Adrenal gland (tissue), 9 donors: ENCODE measurements at regions not wholly inside any gene's neighbourhood (a gene's known extent, or its start where the extent isn't known, plus 50 kb on each side); places are given as distances from the start of the nearest gene placed in this dataset.

Source experiments
- DNase-seq, 7 donors: peaks; one replicate each; pipeline ENCODE4 v3.0.0-alpha.2; 2019 to 2020
- H3K27ac ChIP-seq, 5 donors: fragments of 200-600 bp; sonication (generic) in 4 of 5; 1 replicate in 3 of 5; 2 replicates in 2 of 5; pipeline versions ENCODE4 v1.5.1 to v1.8.0; 2016 to 2020; ENCODE audit warnings: mild to moderate bottlenecking in 1 of 5
- H3K27me3 ChIP-seq: fragments of 200-600 bp; 2 replicates; pipeline ENCODE4 v1.8.0; 2021
- H3K36me3 ChIP-seq, 2 donors: fragments of 200-600 bp; replicated peaks in 1 of 2; 1 replicate in 1 of 2; 2 replicates in 1 of 2; pipeline versions ENCODE4 v1.5.1 to v1.8.0; 2018 to 2022
- H3K4me1 ChIP-seq, 2 donors: fragments of 200-600 bp; replicated peaks in 1 of 2; 1 replicate in 1 of 2; 2 replicates in 1 of 2; pipeline versions ENCODE4 v1.5.1 to v1.8.0; 2018 to 2021
- H3K4me3 ChIP-seq, 4 donors: fragments of 200-600 bp; sonication (generic) in 3 of 4; one replicate each; pipeline ENCODE4 v1.5.1; 2016 to 2018
- H3K9me3 ChIP-seq, 3 donors: fragments of 200-600 bp; sonication (generic) in 1 of 3; replicated peaks in 1 of 3; 1 replicate in 2 of 3; 2 replicates in 1 of 3; pipeline versions ENCODE4 v1.5.1 to v1.8.0; 2016 to 2021
- POLR2A ChIP-seq, 2 donors: fragments of 450-650 bp; IDR thresholded peaks; one replicate each; pipeline ENCODE4 v1.6.1; 2017; ENCODE audit warnings: antibody characterized with exemption in 2 of 2, mild to moderate bottlenecking in 2 of 2, moderate library complexity in 1 of 2
- WGBS, 4 donors: extraction: QIAGEN DNeasy Blood & Tissue Kit in 2 of 4; methylation state at CpG; one replicate each; pipeline versions ENCODE4 v1.1.5 to v1.1.7; 2013 to 2017; 5-methylcytosine and 5-hydroxymethylcytosine counted together
- intact Hi-C, 2 donors: fragments of 100-400 bp; cut with DNase I; formaldehyde crosslinking; loops; one replicate each; pipeline versions ENCODE4 v1.14.1 to v1.15.0; 2022 to 2023
- TF ChIP-seq, protein P1 (sequence below), 6 experiments: fragments of 450-650 bp in 4 of 6; fragments of 200-600 bp in 2 of 6; sonication (generic) in 1 of 6; IDR thresholded peaks; 1 replicate in 5 of 6; 2 replicates in 1 of 6; pipeline versions ENCODE4 v1.5.1 to v1.8.0; 2016 to 2021; ENCODE audit warnings: antibody characterized with exemption in 6 of 6, mild to moderate bottlenecking in 2 of 6, moderate library complexity in 1 of 6
- donor health status: healthy with polysubstance abuse.
- donor health status: Bipolar disorder and iron deficiency.
- donor health status: DM: yes; HTN: yes; CAD: no.
- donor health status: DM: no; HTN: no; CAD: no.
- donor health status: DM: no; HTN: no; CAD: no.

DNA sequence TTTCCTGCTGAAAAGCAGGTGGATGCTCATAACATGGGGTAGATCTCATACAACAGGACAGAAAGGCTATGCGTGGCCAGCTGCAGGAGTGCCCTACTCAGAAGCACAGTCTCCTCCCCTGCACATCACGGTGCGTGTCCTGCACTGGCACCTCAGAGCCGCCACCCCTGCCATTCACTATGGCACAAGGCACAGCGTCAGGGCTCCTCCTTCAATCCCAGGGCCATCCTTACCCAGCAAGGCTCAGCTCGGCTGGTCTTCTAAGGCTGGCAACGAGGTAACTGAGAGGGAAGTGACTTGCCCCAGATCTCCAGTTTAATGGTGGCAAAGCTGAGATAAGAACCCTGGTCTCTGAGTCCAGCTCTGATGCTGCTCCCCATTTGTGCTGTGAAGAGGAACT, 97.1 kb downstream of the CPN2 start:
- H3K4me1 ChIP-seq = peaks cover 0 to 21% of the 10 kb centered on the region in 2 donors
- H3K27ac ChIP-seq = no peak overlapping the region
- no peaks in the 10 kb centered on the region for H3K9me3 ChIP-seq
- WGBS, 4 donors = 90 to 100% (median 92%) methylated on average over 2 to 7 of the region's 7 CpGs
- DNase-seq = no peak
- no peak for TF ChIP-seq POLR2A (IDR thresholded peaks at IDR 0.05)
- TF ChIP-seq, protein P1, sequence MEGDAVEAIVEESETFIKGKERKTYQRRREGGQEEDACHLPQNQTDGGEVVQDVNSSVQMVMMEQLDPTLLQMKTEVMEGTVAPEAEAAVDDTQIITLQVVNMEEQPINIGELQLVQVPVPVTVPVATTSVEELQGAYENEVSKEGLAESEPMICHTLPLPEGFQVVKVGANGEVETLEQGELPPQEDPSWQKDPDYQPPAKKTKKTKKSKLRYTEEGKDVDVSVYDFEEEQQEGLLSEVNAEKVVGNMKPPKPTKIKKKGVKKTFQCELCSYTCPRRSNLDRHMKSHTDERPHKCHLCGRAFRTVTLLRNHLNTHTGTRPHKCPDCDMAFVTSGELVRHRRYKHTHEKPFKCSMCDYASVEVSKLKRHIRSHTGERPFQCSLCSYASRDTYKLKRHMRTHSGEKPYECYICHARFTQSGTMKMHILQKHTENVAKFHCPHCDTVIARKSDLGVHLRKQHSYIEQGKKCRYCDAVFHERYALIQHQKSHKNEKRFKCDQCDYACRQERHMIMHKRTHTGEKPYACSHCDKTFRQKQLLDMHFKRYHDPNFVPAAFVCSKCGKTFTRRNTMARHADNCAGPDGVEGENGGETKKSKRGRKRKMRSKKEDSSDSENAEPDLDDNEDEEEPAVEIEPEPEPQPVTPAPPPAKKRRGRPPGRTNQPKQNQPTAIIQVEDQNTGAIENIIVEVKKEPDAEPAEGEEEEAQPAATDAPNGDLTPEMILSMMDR (IDR thresholded peaks at IDR 0.05) = no peak
- intact Hi-C loops = no loop called here
- no peaks in the 10 kb centered on the region for H3K36me3 ChIP-seq
- H3K27me3 ChIP-seq = no peaks in the 10 kb centered on the region
- no peak overlapping the region for H3K4me3 ChIP-seq

DNA sequence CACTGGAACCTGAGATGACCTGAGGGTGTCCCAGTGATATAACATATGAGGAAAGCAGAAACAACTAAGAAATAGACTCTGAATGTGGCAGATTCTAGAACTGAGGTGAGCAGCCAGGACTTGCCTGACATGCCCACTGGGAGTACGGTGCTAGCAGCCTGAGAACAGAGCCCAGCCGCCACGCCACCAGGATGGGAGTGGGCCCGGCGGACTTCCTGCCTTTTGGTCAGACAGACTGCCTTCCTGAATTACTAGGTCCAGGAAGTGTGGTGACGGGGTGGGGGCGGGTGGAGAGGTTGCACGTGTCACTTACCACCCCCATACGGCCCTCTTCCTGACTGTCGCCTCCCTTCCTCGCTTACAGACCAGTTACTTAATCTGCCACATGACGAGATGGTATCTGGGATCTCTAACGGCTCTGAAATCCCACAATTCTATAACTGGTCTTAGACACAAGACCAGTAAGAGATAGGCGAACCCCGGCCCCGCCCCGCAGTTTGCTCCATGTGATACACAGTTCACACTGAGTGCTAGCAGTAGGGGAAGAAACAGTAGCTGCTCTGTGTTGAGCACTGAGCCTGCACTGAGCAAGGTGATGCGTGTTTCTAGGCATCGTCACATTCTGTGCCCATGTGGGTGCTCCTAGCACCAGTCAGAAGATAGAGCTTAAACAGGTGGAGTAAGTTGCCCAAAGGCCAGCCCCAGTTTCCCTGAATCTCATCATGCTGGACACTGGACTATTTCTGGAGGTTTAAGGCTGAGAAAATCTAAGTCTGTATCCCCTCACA, 95.7 kb downstream of the CPN2 start:
- H3K36me3 ChIP-seq = no peaks in the 10 kb centered on the region
- H3K4me1 ChIP-seq = peaks cover 0 to 18% of the 10 kb centered on the region in 2 donors
- TF ChIP-seq POLR2A (IDR thresholded peaks at IDR 0.05) = no peak
- TF ChIP-seq, protein P1 (IDR thresholded peaks at IDR 0.05) = peak in 2 of 6 experiments; percentile 30 to 32
- no peak overlapping the region for H3K4me3 ChIP-seq
- intact Hi-C loops = no loop called here
- 45 to 65% (median 58%) methylated on average over 13 to 19 of the region's 19 CpGs for WGBS, 4 donors
- H3K9me3 ChIP-seq = no peaks in the 10 kb centered on the region
- peak overlapping the region in 3 of 5 donors; percentile 20 to 67 (median 38) for H3K27ac ChIP-seq
- no peaks in the 10 kb centered on the region for H3K27me3 ChIP-seq
- peak; percentile 56 to 91 (median 72) for DNase-seq

DNA sequence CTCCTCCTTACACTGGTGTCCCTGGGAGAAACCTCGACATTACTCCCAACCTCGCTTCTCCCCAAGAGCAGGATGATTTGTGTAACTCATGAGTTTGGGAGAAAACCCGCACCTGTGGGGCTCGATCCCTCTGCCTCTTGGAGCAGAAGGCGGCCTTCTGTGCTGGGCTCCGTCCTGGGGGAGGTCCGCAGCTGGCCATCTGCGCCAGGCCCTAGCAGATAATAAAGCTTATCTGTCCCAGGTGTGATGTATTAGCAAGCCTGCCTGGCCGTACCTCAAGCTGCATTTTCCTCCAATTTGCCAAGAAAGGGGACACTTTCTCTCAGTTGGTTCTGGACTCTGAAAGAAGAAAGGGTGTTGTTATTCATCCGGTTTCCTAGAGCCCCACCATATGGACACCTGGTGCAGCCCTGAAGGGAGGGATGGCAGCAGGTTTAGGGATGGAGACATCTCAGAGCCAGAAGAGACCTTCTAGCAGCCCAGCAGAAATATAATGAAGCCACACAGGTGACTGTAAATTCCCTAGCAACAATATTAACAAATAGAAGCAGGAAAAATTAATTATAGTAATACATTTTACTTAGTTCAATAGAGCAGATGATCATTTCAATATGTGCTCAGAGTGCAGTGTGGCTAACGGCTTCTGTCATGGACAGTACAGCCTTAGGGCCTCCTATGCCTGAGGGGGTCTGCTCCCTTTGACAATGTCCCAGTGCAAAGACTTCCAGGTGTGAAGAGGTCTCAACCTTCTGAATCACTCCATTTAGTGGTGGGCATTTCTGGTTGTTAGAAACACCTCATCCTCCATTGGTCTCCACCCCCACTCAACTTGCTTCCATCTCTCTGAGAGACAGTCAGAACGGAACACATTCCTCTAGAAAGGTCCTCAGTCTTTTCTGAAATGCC, 94.8 kb downstream of the CPN2 start:
- H3K4me1 ChIP-seq = peaks cover 0 to 12% of the 10 kb centered on the region in 2 donors
- DNase-seq = peak in 1 of 7 donors; percentile 52
- H3K9me3 ChIP-seq = no peaks in the 10 kb centered on the region
- TF ChIP-seq, protein P1 (IDR thresholded peaks at IDR 0.05) = no peak
- intact Hi-C loops = no loop called here
- H3K27ac ChIP-seq = peak overlapping the region in 2 of 5 donors; percentile 20 to 67
- WGBS, 4 donors = 87 to 94% (median 92%) methylated on average over 12 of the region's 12 CpGs
- no peak overlapping the region for H3K4me3 ChIP-seq
- no peaks in the 10 kb centered on the region for H3K36me3 ChIP-seq
- H3K27me3 ChIP-seq = no peaks in the 10 kb centered on the region

DNA sequence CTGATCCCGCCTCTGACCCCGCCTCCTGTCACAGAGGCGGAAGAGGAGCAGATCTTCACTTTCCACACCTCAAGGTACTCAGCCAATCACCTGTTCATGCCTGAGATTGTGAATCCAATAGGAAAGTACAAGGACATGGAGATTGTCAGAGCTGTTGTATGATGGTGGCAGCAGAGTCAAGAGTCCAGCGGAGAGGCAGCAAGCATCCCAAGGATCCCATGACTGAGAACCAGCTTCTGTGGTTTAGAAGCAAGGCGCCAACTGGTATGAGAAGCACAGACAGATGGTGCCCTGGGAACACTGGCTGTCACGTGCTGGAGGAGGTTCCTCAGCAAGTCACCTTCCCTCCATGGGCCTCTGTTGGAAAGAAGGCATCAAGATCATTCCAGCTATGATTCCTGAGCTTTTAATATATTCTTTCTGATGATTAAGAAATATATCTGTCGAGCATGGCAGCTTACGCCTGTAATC, 93.9 kb downstream of the CPN2 start:
- H3K36me3 ChIP-seq = no peaks in the 10 kb centered on the region
- peak in 1 of 7 donors; percentile 42 for DNase-seq
- no peak overlapping the region for H3K27ac ChIP-seq
- TF ChIP-seq, protein P1 (IDR thresholded peaks at IDR 0.05) = no peak
- no peak for TF ChIP-seq POLR2A (IDR thresholded peaks at IDR 0.05)
- H3K9me3 ChIP-seq = no peaks in the 10 kb centered on the region
- H3K27me3 ChIP-seq = no peaks in the 10 kb centered on the region
- no peak overlapping the region for H3K4me3 ChIP-seq
- intact Hi-C loops = no loop called here
- H3K4me1 ChIP-seq = peaks cover 0 to 7% of the 10 kb centered on the region in 2 donors
- 92 to 96% (median 95%) methylated on average over 8 of the region's 8 CpGs for WGBS, 4 donors
